Esophagus squamous epithelium (tissue), 5 donors: ENCODE measurements at regions not wholly inside any gene's neighbourhood (a gene's known extent, or its start where the extent isn't known, plus 50 kb on each side); places are given as distances from the start of the nearest gene placed in this dataset.
A peak's percentile ranks its signal among the peaks of the same experiment; 100 is the strongest.

Experiments
- DNase-seq: peaks from one replicate; lab custom pipeline; 2025; lab: John Stamatoyannopoulos, UW
- H3K27ac ChIP-seq, 4 donors: fragments of 200-600 bp; sonication (generic); one replicate each; pipeline ENCODE4 v1.5.1; 2016 to 2019; ENCODE audit warnings: mild to moderate bottlenecking in 1 of 4
- H3K27me3 ChIP-seq, 4 donors: fragments of 200-600 bp; sonication (generic); 1 replicate in 3 of 4; 2 replicates in 1 of 4; pipeline versions ENCODE4 v1.5.1 to v1.6.0; 2017 to 2021; ENCODE audit warnings: antibody characterized with exemption in 1 of 4
- H3K36me3 ChIP-seq, 3 donors: fragments of 200-600 bp; sonication (generic); one replicate each; pipeline ENCODE4 v1.5.1; 2016 to 2019
- H3K4me1 ChIP-seq, 3 donors: fragments of 200-600 bp; sonication (generic); one replicate each; pipeline ENCODE4 v1.5.1; 2017 to 2019
- H3K4me3 ChIP-seq, 4 donors: fragments of 200-600 bp; sonication (generic); 1 replicate in 3 of 4; 2 replicates in 1 of 4; pipeline ENCODE4 v1.5.1; 2016 to 2019; ENCODE audit warnings: mild to moderate bottlenecking in 2 of 4, moderate library complexity in 1 of 4
- H3K9me3 ChIP-seq, 3 donors: fragments of 200-600 bp; sonication (generic); one replicate each; pipeline ENCODE4 v1.5.1; 2016 to 2019
- CTCF ChIP-seq, 6 experiments: fragments of 450-650 bp in 4 of 6; fragments of 200-600 bp in 2 of 6; sonication (generic) in 2 of 6; IDR thresholded peaks; one replicate each; pipeline ENCODE4 v1.5.1; 2016 to 2019; ENCODE audit warnings: antibody characterized with exemption in 6 of 6, mild to moderate bottlenecking in 4 of 6, moderate library complexity in 4 of 6
- POLR2A ChIP-seq, 4 donors: fragments of 450-650 bp; IDR thresholded peaks; one replicate each; pipeline ENCODE4 v1.6.1; 2017; ENCODE audit warnings: antibody characterized with exemption in 4 of 4, mild to moderate bottlenecking in 4 of 4, moderate library complexity in 3 of 4
- WGBS, 2 donors: methylation state at CpG; one replicate each; pipeline ENCODE4 v1.1.5; 2018; 5-methylcytosine and 5-hydroxymethylcytosine counted together
- intact Hi-C: fragments of 100-400 bp; cut with DNase I; formaldehyde crosslinking; loops from one replicate; pipeline ENCODE4 v1.15.0; 2022
- donor health status: DM: yes; HTN: yes; CAD: no.

GRCh38 chr11:36751335-36751781, 153.3 kb upstream of the RAG2 start:
- intact Hi-C loops = no loop called here
- WGBS, 2 donors = 0 to 27% methylated on average over 2 to 3 of the region's 4 CpGs
- no peak overlapping the region for H3K27ac ChIP-seq
- no peak overlapping the region for H3K4me3 ChIP-seq
- peaks cover 0 to 28% (median 0%) of the 10 kb centered on the region in 4 donors for H3K27me3 ChIP-seq
- no peaks in the 10 kb centered on the region for H3K9me3 ChIP-seq
- no peaks in the 10 kb centered on the region for H3K36me3 ChIP-seq
- no peaks in the 10 kb centered on the region for H3K4me1 ChIP-seq
- no peak for DNase-seq
- TF ChIP-seq CTCF (IDR thresholded peaks at IDR 0.05) = no peak
- no peak for TF ChIP-seq POLR2A (IDR thresholded peaks at IDR 0.05)

DNA sequence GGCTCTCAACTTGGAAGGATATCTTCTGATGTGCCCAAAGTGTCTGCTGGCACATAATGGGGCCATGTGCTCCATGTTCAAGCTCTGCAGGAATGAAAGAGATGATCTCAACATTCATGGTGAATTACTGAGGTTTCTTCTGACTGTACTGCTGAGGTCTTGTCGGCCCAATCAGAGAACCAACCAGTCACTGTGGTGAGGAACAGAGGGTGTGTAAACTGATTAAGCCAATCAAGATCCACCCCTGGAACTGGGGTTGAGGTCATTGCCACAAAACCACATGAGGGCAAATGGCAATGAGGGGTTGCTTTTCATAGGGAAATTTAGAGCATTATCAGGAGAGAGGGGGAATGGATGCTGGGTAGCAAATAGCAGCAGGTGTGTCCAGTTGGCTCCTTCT, 152.3 kb upstream of the RAG2 start:
- no peak for DNase-seq
- TF ChIP-seq CTCF (IDR thresholded peaks at IDR 0.05) (no peak), POLR2A (IDR thresholded peaks at IDR 0.05) (no peak)
- peaks cover 0 to 32% (median 0%) of the 10 kb centered on the region in 4 donors for H3K27me3 ChIP-seq
- H3K36me3 ChIP-seq = no peaks in the 10 kb centered on the region
- no peak overlapping the region for H3K27ac ChIP-seq
- no peak overlapping the region for H3K4me3 ChIP-seq
- H3K9me3 ChIP-seq = no peaks in the 10 kb centered on the region
- no peaks in the 10 kb centered on the region for H3K4me1 ChIP-seq
- intact Hi-C loops = no loop called here
- 56 to 57% methylated on average over 1 of the region's 1 CpG for WGBS, 2 donors

GRCh38 chr11:36748836-36749235, 150.8 kb upstream of the RAG2 start:
- no peak for DNase-seq
- 58 to 96% methylated on average over 2 of the region's 2 CpGs for WGBS, 2 donors
- H3K9me3 ChIP-seq = no peaks in the 10 kb centered on the region
- intact Hi-C loops = loop anchor here (5.0 kb wide), 1 partner anchor 47 kb away; no protein-coding TSS in a partner anchor
- H3K4me3 ChIP-seq = no peak overlapping the region
- peaks cover 0 to 32% (median 0%) of the 10 kb centered on the region in 4 donors for H3K27me3 ChIP-seq
- TF ChIP-seq CTCF (IDR thresholded peaks at IDR 0.05) = no peak
- no peak for TF ChIP-seq POLR2A (IDR thresholded peaks at IDR 0.05)
- no peaks in the 10 kb centered on the region for H3K4me1 ChIP-seq
- H3K36me3 ChIP-seq = no peaks in the 10 kb centered on the region
- no peak overlapping the region for H3K27ac ChIP-seq

DNA sequence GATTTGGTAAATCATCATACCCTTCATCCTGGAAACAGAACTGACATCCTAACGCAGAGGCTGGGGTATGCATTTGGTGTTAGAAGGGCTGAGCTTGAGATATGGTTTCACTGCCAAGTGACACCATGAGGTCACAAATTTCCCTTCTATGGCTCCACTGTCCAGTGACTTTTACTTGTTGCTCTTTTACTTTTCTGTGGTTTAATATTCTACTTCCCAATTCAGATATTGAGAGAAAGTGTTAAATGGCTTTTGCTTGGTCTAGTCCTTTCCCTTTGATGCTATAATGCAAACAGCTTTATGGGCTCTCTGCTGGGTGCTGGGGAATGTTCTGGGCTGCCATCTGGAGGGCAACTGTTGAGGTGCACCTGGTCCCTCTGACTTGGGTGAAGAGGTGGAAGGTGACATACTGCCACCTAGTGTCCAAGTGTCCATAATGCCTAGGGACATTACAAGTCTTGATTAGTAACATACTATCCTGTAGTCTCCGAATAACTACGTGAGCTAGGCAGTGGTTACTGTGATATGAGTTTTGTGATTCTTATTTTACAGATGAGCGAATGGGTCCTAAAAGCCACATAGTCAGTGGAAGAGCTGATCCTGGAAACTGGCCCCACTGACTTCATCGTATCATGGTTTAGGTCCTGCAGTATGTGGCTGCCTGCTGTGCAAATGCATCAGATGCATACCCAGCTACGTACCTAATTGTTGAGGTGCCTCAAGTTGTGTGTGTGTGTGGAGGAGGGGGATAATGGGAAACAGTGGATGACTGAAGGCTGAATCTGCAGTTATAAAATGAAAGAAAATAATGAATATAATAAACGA, 149.1 kb upstream of the RAG2 start:
- intact Hi-C loops = loop anchor here (5.0 kb wide), 1 partner anchor 45 kb away; no protein-coding TSS in a partner anchor
- Histone ChIP-seq H3K4me1 (no peaks in the 10 kb centered on the region), H3K27ac (no peak overlapping the region), H3K27me3 (peaks cover 0 to 25% (median 0%) of the 10 kb centered on the region in 4 donors), H3K4me3 (no peak overlapping the region), H3K36me3 (no peaks in the 10 kb centered on the region), H3K9me3 (no peaks in the 10 kb centered on the region)
- DNase-seq = peak; percentile 10
- 32 to 44% methylated on average over 4 to 7 of the region's 7 CpGs for WGBS, 2 donors
- TF ChIP-seq POLR2A (IDR thresholded peaks at IDR 0.05) = no peak
- TF ChIP-seq CTCF (IDR thresholded peaks at IDR 0.05) = peak; percentile 77 to 96 (median 91)
